Activated T-cell treated with anti-CD3 and anti-CD28 coated beads for 1 hour (primary cell): ENCODE measurements at regions not wholly inside any gene's neighbourhood (a gene's known extent, or its start where the extent isn't known, plus 50 kb on each side); places are given as distances from the start of the nearest gene placed in this dataset.
"Not testable (repeated sequence)": the region's sequence is repeated elsewhere in the genome, so short reads cannot be mapped to it uniquely, and the experiment has no call there.

ENCODE experiments used
- DNase-seq: peaks from one replicate; pipeline ENCODE4 v3.0.0-alpha.2; 2020; ENCODE audit warnings: low read depth

DNA sequence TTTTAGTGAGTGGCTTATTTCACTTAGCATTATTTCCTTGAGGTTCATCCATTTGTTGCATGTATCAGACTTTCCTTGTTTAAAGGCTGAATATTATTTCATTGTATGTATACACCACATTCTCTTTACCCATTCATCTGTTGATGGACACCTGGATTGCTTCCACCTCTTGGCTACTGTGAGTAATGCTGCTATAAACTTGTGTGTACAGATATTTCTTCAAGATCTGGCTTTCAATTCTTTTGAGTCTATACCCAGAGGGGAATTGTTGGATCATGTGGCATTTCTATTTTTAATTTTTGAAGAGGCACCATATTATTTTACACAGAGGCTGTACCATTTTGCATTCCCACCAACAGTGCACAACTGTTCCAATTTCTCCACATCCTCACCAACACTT lies 313.5 kb downstream of the RPLP1 start:
- DNase-seq: no peak

- DNase-seq: no peak
Observed at GRCh38 chr15:69767191-69767590, 314.6 kb downstream of the RPLP1 start.

GRCh38 chr15:69769336-69769735 lies 316.7 kb downstream of the RPLP1 start:
- DNase-seq: not testable (repeated sequence)

DNA sequence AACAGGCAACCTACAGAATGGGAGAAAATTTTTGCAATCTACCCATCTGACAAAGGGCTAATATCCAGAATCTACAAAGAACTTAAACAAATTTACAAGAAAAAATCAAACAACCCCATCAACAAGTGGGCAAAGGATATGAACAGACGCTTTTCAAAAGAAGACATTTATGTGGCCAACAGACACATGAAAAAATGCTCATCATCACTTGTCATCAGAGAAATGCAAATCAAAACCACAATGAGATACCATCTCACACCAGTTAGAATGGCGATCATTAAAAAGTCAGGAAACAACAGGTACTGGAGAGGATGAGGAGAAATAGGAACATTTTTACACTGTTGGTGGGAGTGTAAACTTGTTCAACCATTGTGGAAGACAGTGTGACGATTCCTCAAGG lies 321.6 kb downstream of the RPLP1 start:
- DNase-seq: not testable (repeated sequence)

GRCh38 chr15:69774711-69775110 lies 322.1 kb downstream of the RPLP1 start:
- DNase-seq: not testable (repeated sequence)

DNA sequence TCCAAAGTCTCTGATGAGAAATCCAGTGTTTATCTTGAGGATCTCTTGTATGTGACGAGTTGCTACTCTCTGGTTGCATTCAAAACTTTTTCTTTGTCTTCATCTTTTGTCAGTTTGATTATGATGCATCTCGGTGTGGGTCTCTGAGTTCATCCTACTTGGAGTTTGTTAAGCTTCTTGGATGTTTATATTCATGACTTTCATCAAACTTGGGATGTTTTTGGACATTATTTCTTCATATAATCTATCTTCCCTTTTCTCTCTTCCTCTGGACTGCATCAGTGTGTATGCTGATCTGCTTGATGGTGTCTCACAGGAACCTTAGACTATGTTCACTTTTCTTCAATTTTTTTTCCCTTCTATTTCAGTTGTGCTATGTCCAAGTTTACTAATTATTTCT lies 320.4 kb downstream of the TLE3 start:
- DNase-seq: no peak

DNA sequence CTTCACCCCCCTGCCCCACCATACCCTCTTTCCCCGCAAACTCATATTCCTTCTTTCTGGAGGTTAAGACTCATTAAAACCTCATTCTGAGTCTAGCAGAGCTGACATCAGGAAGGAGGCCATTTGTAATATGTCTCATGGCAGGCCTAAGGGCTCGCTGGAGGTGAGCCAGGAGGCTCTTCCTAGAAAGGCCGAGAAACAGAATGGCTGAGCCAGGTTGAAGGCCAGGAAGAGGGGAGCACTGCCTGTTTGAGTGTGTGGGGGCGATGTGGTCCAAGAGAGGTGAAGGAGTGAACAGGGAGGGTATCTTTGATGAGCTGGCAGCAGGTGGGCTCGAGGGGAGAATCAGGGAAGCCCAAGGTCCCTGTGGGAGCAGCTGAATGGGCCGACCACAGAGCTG lies 317.3 kb downstream of the TLE3 start:
- no peak for DNase-seq

DNA sequence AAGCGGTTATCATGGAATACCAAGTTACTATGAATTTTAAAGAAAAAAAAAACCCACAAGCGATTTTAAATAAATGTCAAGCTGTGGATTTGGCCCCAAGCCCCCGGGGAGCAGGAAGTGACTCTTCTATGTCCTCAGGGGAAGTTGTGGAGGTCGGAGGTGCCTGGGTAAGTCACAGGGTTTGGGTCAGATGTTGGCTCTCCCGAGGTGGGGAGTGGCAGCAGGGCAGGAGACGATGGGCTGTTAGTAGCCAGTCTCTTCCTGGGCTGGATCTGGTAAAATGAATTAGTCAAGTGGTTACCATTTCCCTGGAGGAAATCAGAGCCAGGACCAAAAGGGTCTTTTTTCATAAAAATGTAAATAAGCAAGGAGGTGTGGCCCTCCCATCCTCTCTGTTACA lies 316.7 kb downstream of the TLE3 start:
- no peak for DNase-seq

- no peak for DNase-seq
Observed at GRCh38 chr15:69781411-69782125, 316.1 kb downstream of the TLE3 start.

DNA sequence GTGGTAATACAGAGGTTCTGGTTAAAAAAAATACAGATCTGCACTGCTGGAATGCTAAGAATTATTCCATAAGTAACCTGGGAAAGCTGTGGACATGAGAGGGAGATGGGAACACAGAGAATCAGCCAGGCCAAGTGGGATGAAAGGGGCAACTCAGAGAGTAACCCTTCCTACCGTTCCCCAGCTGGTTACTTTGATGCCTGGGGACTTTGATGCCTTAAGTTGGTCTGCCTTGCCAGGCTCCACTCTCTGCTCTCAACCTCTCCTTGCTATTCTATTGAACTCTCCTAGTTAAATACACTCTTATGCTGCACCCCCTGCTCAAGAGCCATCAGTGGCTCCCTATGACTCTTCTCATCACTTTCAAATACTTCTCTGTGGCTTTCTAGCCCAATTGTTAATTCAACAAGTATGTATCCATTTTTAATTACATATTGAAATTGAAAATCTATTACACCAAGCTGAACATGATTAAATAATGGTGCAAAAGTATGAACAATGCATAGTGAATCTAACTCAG lies 315.5 kb downstream of the TLE3 start:
- DNase-seq: no peak

DNA sequence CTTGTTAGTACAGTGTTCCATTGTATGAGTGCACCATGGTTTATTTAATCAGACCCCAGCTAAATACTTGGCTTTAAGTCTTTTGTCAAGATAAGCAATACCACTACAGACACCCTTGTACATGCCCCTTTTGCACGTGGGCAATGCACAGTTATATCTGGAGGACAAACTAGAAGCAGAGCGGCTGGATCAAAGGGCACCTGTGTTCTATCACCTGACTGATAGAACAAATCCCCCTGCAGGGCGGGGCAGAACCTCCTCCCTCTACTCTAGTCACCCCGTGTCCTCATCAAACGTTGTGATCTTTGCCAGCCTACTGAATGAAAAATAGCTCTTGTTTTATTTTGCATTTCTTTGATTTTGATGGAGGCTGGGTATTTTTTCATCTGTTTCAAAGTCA lies 314.9 kb downstream of the TLE3 start:
- DNase-seq: no peak

DNA sequence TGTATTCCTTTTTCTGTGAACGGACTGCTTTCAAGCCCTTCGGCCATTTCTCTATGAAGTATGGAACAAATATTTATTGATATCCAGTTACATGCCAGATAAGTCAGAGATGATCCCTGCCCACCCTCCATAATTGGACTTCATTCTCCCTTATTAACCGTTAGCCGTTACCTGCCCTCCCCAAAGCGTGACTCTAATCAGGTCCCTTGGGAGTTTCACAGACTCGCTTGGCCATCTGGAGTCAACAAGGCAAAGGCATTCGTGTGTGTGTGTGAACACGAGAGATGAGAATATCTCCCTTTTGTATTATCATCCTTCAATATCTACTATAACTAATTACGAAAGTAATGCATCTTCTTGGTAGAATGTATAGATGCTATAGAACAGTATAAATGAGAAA lies 314.5 kb downstream of the TLE3 start:
- DNase-seq: no peak

GRCh38 chr15:69784798-69785566 lies 312.7 kb downstream of the TLE3 start:
- DNase-seq: no peak

DNA sequence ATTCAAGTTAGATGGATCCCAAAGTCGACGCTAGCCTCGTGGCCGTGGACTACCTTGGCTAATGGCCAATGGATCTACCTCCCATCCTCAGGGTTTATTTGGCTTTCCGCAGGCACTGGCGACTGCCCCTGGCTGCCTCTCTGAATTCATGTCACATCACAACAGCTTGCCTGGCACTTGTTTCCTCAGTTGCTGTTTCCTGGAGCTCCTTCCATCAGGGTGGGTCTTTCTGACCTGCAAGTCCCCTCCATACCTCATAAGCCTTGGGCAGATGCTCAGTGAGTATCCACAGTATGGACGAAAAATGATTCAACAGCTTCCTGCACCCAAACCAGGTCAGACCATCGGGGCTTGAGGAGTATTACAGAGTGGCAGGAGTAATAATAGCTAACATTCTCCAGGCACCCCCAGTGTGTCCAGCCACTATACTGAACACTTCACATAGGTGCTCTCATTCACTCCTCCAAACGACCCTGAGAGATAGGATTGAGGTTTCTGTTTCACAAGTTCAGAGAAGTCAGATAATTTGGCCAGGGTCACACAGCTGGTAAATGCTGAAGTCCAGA lies 311.5 kb downstream of the TLE3 start:
- no peak for DNase-seq

GRCh38 chr15:69787791-69788190 lies 309.9 kb downstream of the TLE3 start:
- DNase-seq: no peak

DNA sequence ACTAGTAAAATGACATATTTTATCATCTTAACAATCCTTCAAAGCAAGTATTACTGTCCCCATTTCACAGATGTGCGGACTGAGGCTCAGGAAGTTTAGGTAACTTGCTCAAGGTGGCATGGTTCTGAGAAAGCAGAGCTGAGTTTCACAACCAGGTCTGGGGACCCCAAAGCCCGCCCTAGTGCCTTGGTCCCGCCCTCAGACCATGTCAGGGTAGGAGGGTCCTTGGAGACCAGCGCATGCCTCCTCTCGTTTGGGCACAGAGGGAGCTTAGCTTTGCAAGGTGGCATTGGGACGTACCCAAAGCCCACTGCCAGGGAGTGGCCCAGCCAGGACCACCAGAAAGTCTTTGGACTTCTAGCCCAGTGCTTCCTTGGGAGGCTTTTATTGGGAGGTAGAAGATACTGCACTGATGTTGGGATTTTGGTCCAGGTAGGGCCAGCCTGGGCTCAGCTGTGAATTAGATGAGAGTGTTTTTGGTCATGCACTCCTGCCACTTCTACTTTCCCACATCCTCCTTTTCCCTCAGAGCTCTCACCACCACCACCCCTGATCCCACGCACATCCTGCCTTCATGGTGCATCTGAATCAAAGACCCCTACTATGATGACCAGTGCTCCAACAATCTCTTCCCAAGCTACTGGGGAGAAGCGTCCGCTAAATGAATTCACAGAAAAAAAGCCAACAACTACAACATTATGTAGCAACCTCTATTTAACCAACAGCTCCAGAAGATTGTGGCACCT lies 307.9 kb downstream of the TLE3 start:
- DNase-seq: no peak

DNA sequence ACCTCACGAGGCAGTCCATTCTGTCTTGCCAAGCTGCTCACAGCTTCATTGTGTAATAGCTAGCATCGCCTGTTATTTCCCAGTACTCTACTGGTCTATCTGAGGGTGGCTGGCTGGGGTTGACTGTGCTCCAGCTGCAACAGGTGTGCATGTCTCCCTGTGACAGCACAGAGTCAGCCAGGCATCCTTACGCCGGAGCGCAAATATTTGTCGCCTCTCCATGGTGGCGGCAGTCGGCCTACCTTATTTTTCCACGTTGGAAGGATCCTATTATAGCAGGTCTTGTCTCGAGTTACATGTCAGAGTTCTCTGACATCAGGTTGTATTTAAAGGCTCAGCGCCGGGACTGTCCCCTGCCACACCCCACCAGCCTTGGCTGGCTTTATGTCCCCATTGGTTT lies 307.1 kb downstream of the TLE3 start:
- no peak for DNase-seq

DNA sequence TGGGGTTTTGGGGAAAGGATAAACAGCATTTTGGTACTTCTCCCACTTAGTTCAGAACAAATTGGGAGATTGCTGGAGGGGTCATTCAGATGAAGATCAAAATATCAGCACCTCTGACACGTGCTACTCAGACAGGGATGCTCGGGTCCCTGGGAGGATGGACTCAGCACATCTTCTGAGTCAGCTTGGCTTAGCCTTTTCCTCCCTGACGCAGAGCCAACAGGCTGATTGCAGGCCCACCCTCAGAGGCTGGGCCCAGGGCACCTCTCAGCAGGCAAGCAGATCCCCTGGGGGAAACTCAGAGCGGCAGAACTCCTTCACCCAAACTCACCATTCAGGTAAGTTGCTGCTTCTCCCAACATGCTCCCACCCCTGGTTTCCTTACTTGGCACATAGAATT lies 304.9 kb downstream of the TLE3 start:
- no peak for DNase-seq

DNA sequence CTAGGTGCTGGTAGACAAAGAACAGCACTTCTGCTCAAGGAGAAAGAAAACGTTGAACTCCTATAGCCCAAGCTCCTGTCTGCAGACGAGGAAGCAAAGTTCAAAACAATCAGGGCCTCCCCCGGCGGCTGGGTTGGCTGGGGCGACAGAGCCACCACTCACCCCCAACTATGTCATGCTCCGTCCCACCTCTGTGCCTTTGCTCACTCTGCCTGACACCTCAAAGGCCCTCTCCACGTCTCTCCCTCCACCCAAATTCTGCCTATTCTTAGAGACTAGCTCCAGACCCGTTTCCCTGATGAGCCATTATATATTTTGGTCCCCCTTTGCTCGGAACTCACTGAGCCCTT lies 304.3 kb downstream of the TLE3 start:
- DNase-seq: no peak

DNA sequence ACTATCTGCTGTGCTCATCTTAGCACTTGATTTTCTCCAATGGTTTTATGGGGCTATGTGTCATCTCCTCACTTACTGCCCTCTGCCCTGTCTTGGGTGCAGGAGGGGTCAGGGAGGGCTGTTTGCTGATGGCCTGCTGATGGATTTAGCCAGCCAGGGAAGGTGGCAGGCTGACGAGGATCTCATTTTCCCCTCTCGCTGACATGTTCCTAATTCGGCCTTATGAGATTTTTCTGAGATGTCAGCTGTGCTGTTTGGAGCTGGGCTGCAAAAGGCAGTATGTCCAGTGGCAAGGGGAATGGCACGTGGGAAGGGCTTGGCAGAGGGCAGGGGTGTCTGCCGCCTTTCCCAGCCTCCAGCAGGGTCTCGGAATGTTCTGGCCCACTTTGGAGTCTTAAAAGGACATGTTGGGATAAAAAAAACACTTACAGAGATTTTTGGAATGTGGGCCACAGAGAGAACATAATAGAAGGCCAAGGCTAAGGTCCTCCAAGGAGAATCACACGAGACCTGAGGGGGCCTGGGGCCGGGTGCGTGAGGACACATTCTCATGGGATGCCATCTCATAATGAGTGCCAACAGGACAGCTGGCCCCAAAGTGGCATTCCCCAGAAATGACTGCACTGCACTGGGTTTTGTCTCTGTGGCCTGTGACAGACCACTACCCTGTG lies 303.8 kb downstream of the TLE3 start:
- DNase-seq: no peak

GRCh38 chr15:69794645-69795469 lies 302.9 kb downstream of the TLE3 start:
- DNase-seq: no peak
